MCF 10A (cell line): ENCODE measurements at regions not wholly inside any gene's neighbourhood (a gene's known extent, or its start where the extent isn't known, plus 50 kb on each side); places are given as distances from the start of the nearest gene placed in this dataset.
"Not testable (repeated sequence)": the region's sequence is repeated elsewhere in the genome, so short reads cannot be mapped to it uniquely, and the experiment has no call there.

Experiments used
- BruUV-seq: library from RNA; stranded (reverse); fragments of 400-500 nt; replicated peaks from 2 replicates; lab custom pipeline; 2021; lab: Mats Ljungman, UMichigan
- CTCF ChIA-PET: fragments of 300-600 bp; sonication (Branson Sonifier 250); formaldehyde crosslinking; extraction: SDS; loops from one replicate; lab custom pipeline; 2021; ENCODE audit warnings: antibody characterized with exemption, inconsistent platforms; lab: Yijun Ruan, JAX
- POLR2A ChIA-PET: fragments of 300-600, 350-650 bp; sonication (Branson Sonifier 250); formaldehyde crosslinking; extraction: SDS; loops from one replicate; lab custom pipeline; 2020; ENCODE audit warnings: antibody characterized with exemption, inconsistent platforms; lab: Yijun Ruan, JAX
- DNase-seq: peaks from one replicate; pipeline ENCODE4 v3.0.0-alpha.2; 2018; ENCODE audit not compliant: unreplicated experiment
- H3K27ac Mint-ChIP-seq: one replicate; pipeline ENCODE4 v1.8.0; 2022; ENCODE audit warnings: mild to moderate bottlenecking, low read depth, mixed read lengths; ENCODE audit not compliant: unreplicated experiment
- H3K27me3 Mint-ChIP-seq: one replicate; pipeline ENCODE4 v1.8.0; 2022; ENCODE audit warnings: mixed read lengths; ENCODE audit not compliant: insufficient read depth, unreplicated experiment
- H3K36me3 Mint-ChIP-seq: one replicate; pipeline ENCODE4 v1.8.0; 2022; ENCODE audit warnings: mild to moderate bottlenecking, moderate library complexity, mixed read lengths; ENCODE audit not compliant: insufficient read depth, unreplicated experiment
- H3K4me1 Mint-ChIP-seq: one replicate; pipeline ENCODE4 v1.8.0; 2022; ENCODE audit warnings: mixed read lengths; ENCODE audit not compliant: insufficient read depth, unreplicated experiment
- H3K4me3 Mint-ChIP-seq: one replicate; pipeline ENCODE4 v1.8.0; 2022; ENCODE audit warnings: mild to moderate bottlenecking, moderate library complexity, mixed read lengths; ENCODE audit not compliant: unreplicated experiment
- H3K9me3 Mint-ChIP-seq: one replicate; pipeline ENCODE4 v1.8.0; 2022; ENCODE audit warnings: mixed read lengths; ENCODE audit not compliant: unreplicated experiment
- CTCF ChIP-seq: fragments of 200-600 bp; IDR thresholded peaks from one replicate; pipeline ENCODE4 v1.8.0; 2022; ENCODE audit warnings: antibody characterized with exemption, mild to moderate bottlenecking; ENCODE audit not compliant: unreplicated experiment
- intact Hi-C: fragments of 100-400 bp; cut with micrococcal nuclease; formaldehyde crosslinking; loops from 2 replicates; pipeline ENCODE4 v1.14.1; 2022

GRCh38 chr4:11070813-11071212 lies 357.9 kb downstream of the HS3ST1 start:
- Mint-ChIP-seq H3K4me1 (no peaks in the 10 kb centered on the region), H3K4me3 (no peak overlapping the region), H3K36me3 (no peaks in the 10 kb centered on the region), H3K9me3 (peaks cover 30% of the 10 kb centered on the region), H3K27ac (no peak overlapping the region), H3K27me3 (no peaks in the 10 kb centered on the region)
- ChIA-PET CTCF (interaction anchor here (0.5 kb wide), 1 partner anchor 734 kb away, joined by 3 read pairs; no protein-coding TSS in a partner anchor), POLR2A (no interaction called here)
- DNase-seq: no peak
- no peak for TF ChIP-seq CTCF
- no TSS peak for BruUV-seq
- intact Hi-C loops: no loop called here

- Mint-ChIP-seq H3K36me3 (no peaks in the 10 kb centered on the region), H3K4me1 (no peaks in the 10 kb centered on the region), H3K27me3 (no peaks in the 10 kb centered on the region), H3K4me3 (no peak overlapping the region), H3K27ac (no peak overlapping the region), H3K9me3 (peaks cover 30% of the 10 kb centered on the region)
- no peak for TF ChIP-seq CTCF
- POLR2A ChIA-PET: no interaction called here
- intact Hi-C loops: no loop called here
- CTCF ChIA-PET: interaction anchor here (0.6 to 1.0 kb wide), 4 partner anchors 14 to 174 kb away, joined by 3 read pairs; no protein-coding TSS in a partner anchor
- no TSS peak for BruUV-seq
- DNase-seq: no peak
These were observed 359.0 kb downstream of the HS3ST1 start for GRCh38 chr4:11069581-11070211.

- H3K27me3 Mint-ChIP-seq: no peaks in the 10 kb centered on the region
- BruUV-seq: no TSS peak
- no peak for DNase-seq
- H3K9me3 Mint-ChIP-seq: peaks cover 27% of the 10 kb centered on the region
- POLR2A ChIA-PET: no interaction called here
- CTCF ChIA-PET: interaction anchor here (0.6 to 1.0 kb wide), 3 partner anchors 14 to 44 kb away, joined by 3 read pairs; no protein-coding TSS in a partner anchor
- intact Hi-C loops: no loop called here
- TF ChIP-seq CTCF: no peak
- no peak overlapping the region for H3K27ac Mint-ChIP-seq
- H3K4me3 Mint-ChIP-seq: no peak overlapping the region
- H3K4me1 Mint-ChIP-seq: no peaks in the 10 kb centered on the region
- H3K36me3 Mint-ChIP-seq: no peaks in the 10 kb centered on the region
These were observed 359.6 kb downstream of the HS3ST1 start for GRCh38 chr4:11069083-11069482.

GRCh38 chr4:11066584-11066983 lies 362.1 kb downstream of the HS3ST1 start:
- H3K27me3 Mint-ChIP-seq, DNase-seq, H3K27ac Mint-ChIP-seq, H3K4me3 Mint-ChIP-seq, BruUV-seq, intact Hi-C loops, H3K36me3 Mint-ChIP-seq, H3K4me1 Mint-ChIP-seq: not testable (repeated sequence)
- ChIA-PET POLR2A (interaction anchor here (0.7 kb wide), 1 partner anchor 376 kb away, joined by 3 read pairs; no protein-coding TSS in a partner anchor), CTCF (interaction anchor here (0.7 kb wide), 1 partner anchor 358 kb away, joined by 5 read pairs; no protein-coding TSS in a partner anchor)
- peaks cover 22% of the 10 kb centered on the region for H3K9me3 Mint-ChIP-seq

- peaks cover 28% of the 10 kb centered on the region for H3K9me3 Mint-ChIP-seq
- CTCF ChIA-PET, POLR2A ChIA-PET, H3K4me3 Mint-ChIP-seq, H3K36me3 Mint-ChIP-seq, H3K27me3 Mint-ChIP-seq, H3K27ac Mint-ChIP-seq, intact Hi-C loops, DNase-seq, H3K4me1 Mint-ChIP-seq, BruUV-seq: not testable (repeated sequence)
These were observed 368.1 kb downstream of the HS3ST1 start for GRCh38 chr4:11060637-11061036.

GRCh38 chr4:11054937-11055336 lies 370.4 kb upstream of the CLNK start:
- H3K4me1 Mint-ChIP-seq, intact Hi-C loops, DNase-seq, H3K36me3 Mint-ChIP-seq, H3K4me3 Mint-ChIP-seq, H3K27ac Mint-ChIP-seq, H3K27me3 Mint-ChIP-seq, BruUV-seq: not testable (repeated sequence)
- H3K9me3 Mint-ChIP-seq: peaks cover 54% of the 10 kb centered on the region
- ChIA-PET POLR2A (interaction anchor here (0.7 kb wide), 1 partner anchor 664 kb away, joined by 4 read pairs; no protein-coding TSS in a partner anchor), CTCF (interaction anchor here (0.5 to 0.6 kb wide), 2 partner anchors 15 to 1797 kb away, joined by 3 read pairs; no protein-coding TSS in a partner anchor)
